ENCODE measurements at regions not wholly inside any gene's neighbourhood (a gene's known extent, or its start where the extent isn't known, plus 50 kb on each side); places are given as distances from the start of the nearest gene placed in this dataset.

DNA sequence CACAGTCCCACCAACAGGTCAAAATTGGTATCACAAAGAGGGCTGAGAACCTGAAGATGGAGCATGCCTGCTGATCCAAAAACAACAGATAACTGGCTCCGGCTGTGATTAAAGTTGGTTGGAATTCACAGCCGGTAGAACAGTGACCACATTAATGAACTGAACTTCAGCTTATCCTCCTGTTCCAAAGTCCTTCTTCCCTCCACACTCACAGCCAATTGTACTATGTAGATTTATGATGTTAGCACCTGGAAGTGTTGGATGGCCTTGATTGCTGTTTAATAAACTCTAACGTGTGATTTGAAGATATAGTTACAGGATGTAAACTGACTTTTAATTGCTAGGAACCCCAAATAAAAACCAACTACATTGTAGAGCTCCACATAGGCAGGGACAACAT lies 367.3 kb upstream of the FRG2C start:
- CTCF ChIA-PET = no interaction called here
- no peak overlapping the region for H3K4me2 ChIP-seq (ENCODE audit: low read depth, low read length)
- BruUV-seq (replicated peaks) = no TSS peak

More for the DNA sequence above, 367.3 kb upstream of the FRG2C start:
- H2BK120ac ChIP-seq (ENCODE audit: low read depth, low read length) = no peak overlapping the region
- in situ Hi-C loops (cut with MboI; ENCODE audit: low sequenced_read_pairs) = loop anchor here (10.0 to 25.0 kb wide), 2 partner anchors 128 to 290 kb away; no protein-coding TSS in a partner anchor
- no peak for ATAC-seq (ENCODE audit: low read depth)
- peaks cover 4% of the 10 kb centered on the region; the same call in 1 of the 2 replicates for H3K27me3 ChIP-seq (ENCODE audit: control insufficient read depth, insufficient read depth, low read length)
- H3K36me3 ChIP-seq (ENCODE audit: control insufficient read depth, insufficient read depth, low read length) = no peaks in the 10 kb centered on the region
- H4K91ac ChIP-seq (ENCODE audit: insufficient read depth, low read depth, low read length) = no peak overlapping the region
- intact Hi-C loops (cut with micrococcal nuclease) = loop anchor here (10.0 kb wide), 1 partner anchor 348 kb away; no protein-coding TSS in a partner anchor
- H3K23ac ChIP-seq (ENCODE audit: low read depth, low read length) = no peak overlapping the region
- no peak overlapping the region for H4K5ac ChIP-seq (ENCODE audit: low read depth, low read length)
- no peaks in the 10 kb centered on the region; the same call in 1 of the 2 replicates for H3K9me3 ChIP-seq (ENCODE audit: control insufficient read depth, insufficient read depth, low read length)
- POLR2A ChIA-PET (ENCODE audit: unreplicated experiment) = no interaction called here
- H2BK15ac ChIP-seq (ENCODE audit: low read depth, low read length) = no peak overlapping the region
- no peak overlapping the region for H3K9ac ChIP-seq (ENCODE audit: low read depth, low read length)
- H3K9me1 ChIP-seq (ENCODE audit: insufficient read depth, low read length) = no peaks in the 10 kb centered on the region
- H4K8ac ChIP-seq (ENCODE audit: low read depth in 2 of 2, low read length in 2 of 2) = no peak overlapping the region
- no peaks in the 10 kb centered on the region for H3K4me1 ChIP-seq (ENCODE audit: control insufficient read depth, insufficient read depth, low read length)
- H2AK9ac ChIP-seq (replicated peaks; ENCODE audit: low read depth, low read length, poor library complexity) = no peak overlapping the region
- no peak overlapping the region for H2BK20ac ChIP-seq (ENCODE audit: low read depth, low read length)
- H2AFZ ChIP-seq (replicated peaks; ENCODE audit: low read length, poor library complexity) = no peak overlapping the region
- dilution Hi-C loops (cut with HindIII; ENCODE audit: low sequenced_read_pairs, unreplicated experiment) = no loop called here
- no peaks in the 10 kb centered on the region for H3K79me1 ChIP-seq (ENCODE audit: low read depth in 1 of 2, low read length in 2 of 2)
- no peaks in the 10 kb centered on the region for H4K20me1 ChIP-seq (ENCODE audit: insufficient read depth, low read length)
- no CpG with 5 or more reads among the region's 3 CpGs for WGBS, 2 experiments (ENCODE audit: extremely low coverage in 2 of 2, insufficient read length in 1 of 2)
- TF ChIP-seq POLR2A (IDR thresholded peaks at IDR 0.05; ENCODE audit: low read depth, low read length) = no peak
- no peak for TF ChIP-seq MAZ (IDR thresholded peaks at IDR 0.05; ENCODE audit: borderline replicate concordance, low read depth, low read length)
- no peak for TF ChIP-seq MAFK (IDR thresholded peaks at IDR 0.05; ENCODE audit: low read depth, low read length)
- TF ChIP-seq CEBPB (IDR thresholded peaks at IDR 0.05; ENCODE audit: low read depth, low read length) = no peak
- TF ChIP-seq ELK1 (IDR thresholded peaks at IDR 0.05; ENCODE audit: borderline replicate concordance, low read depth, low read length) = no peak
- TF ChIP-seq RAD21 (IDR thresholded peaks at IDR 0.05; ENCODE audit: low read length) = no peak
- TF ChIP-seq CHD1 (IDR thresholded peaks at IDR 0.05; ENCODE audit: low read depth, low read length) = no peak
- TF ChIP-seq SMC3 (IDR thresholded peaks at IDR 0.05; ENCODE audit: low read depth, low read length) = no peak
- TF ChIP-seq, protein P1, sequence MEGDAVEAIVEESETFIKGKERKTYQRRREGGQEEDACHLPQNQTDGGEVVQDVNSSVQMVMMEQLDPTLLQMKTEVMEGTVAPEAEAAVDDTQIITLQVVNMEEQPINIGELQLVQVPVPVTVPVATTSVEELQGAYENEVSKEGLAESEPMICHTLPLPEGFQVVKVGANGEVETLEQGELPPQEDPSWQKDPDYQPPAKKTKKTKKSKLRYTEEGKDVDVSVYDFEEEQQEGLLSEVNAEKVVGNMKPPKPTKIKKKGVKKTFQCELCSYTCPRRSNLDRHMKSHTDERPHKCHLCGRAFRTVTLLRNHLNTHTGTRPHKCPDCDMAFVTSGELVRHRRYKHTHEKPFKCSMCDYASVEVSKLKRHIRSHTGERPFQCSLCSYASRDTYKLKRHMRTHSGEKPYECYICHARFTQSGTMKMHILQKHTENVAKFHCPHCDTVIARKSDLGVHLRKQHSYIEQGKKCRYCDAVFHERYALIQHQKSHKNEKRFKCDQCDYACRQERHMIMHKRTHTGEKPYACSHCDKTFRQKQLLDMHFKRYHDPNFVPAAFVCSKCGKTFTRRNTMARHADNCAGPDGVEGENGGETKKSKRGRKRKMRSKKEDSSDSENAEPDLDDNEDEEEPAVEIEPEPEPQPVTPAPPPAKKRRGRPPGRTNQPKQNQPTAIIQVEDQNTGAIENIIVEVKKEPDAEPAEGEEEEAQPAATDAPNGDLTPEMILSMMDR (conservative IDR thresholded peaks at IDR 0.05; ENCODE audit: low read depth, low read length) = no peak
- TF ChIP-seq USF2 (IDR thresholded peaks at IDR 0.05; ENCODE audit: low read depth, low read length) = no peak
- TF ChIP-seq BHLHE40 (IDR thresholded peaks at IDR 0.05; ENCODE audit: low read depth, low read length) = no peak
- TF ChIP-seq FOS (IDR thresholded peaks at IDR 0.05; ENCODE audit: low read depth, low read length) = no peak
- no peak for TF ChIP-seq MXI1 (IDR thresholded peaks at IDR 0.05; ENCODE audit: borderline replicate concordance, low read depth, low read length)
- TF ChIP-seq RCOR1 (IDR thresholded peaks at IDR 0.05; ENCODE audit: insufficient replicate concordance, low read length) = no peak
- no peak for TF ChIP-seq RFX5 (IDR thresholded peaks at IDR 0.05; ENCODE audit: low read depth, low read length)
- TF ChIP-seq NFE2L2 (IDR thresholded peaks at IDR 0.05; ENCODE audit: low read depth, low read length) = no peak
- no peak for DNase-seq
- H3K27ac ChIP-seq (ENCODE audit: insufficient read depth, low read length) = no peak overlapping the region
- no peak overlapping the region for H3K18ac ChIP-seq (ENCODE audit: low read depth, low read length)
- H3K14ac ChIP-seq (replicated peaks; ENCODE audit: low read depth, low read length) = no peak overlapping the region
- H3K4me3 ChIP-seq (ENCODE audit: insufficient read depth, low read depth, low read length) = no peak overlapping the region
- H2AK5ac ChIP-seq (ENCODE audit: low read depth, low read length) = no peak overlapping the region
- H2BK5ac ChIP-seq (ENCODE audit: low read depth, low read length, poor library complexity, severe bottlenecking) = no peak overlapping the region
- no peak overlapping the region for H3K4ac ChIP-seq (ENCODE audit: low read depth, low read length)
- no peak overlapping the region for H3K56ac ChIP-seq (ENCODE audit: extremely low read depth, insufficient read depth, low read length)

Data from IMR-90 (cell line).